HG02678 (cell line): ENCODE measurements at regions not wholly inside any gene's neighbourhood (a gene's known extent, or its start where the extent isn't known, plus 50 kb on each side); places are given as distances from the start of the nearest gene placed in this dataset.
"Not testable (repeated sequence)": the region's sequence is repeated elsewhere in the genome, so short reads cannot be mapped to it uniquely, and the experiment has no call there.

Experiments
- ATAC-seq: cut with Tn5 transposase; IDR thresholded peaks from one replicate; pipeline ENCODE4 v1.9.1; 2021; ENCODE audit warnings: mild to moderate bottlenecking, moderate library complexity; ENCODE audit not compliant: unreplicated experiment

- no peak for ATAC-seq
Observed at GRCh38 chr14:66315548-66315947, 170.6 kb upstream of the CCDC196 start.

GRCh38 chr14:66322564-66322963, 163.6 kb upstream of the CCDC196 start:
- ATAC-seq: no peak

DNA sequence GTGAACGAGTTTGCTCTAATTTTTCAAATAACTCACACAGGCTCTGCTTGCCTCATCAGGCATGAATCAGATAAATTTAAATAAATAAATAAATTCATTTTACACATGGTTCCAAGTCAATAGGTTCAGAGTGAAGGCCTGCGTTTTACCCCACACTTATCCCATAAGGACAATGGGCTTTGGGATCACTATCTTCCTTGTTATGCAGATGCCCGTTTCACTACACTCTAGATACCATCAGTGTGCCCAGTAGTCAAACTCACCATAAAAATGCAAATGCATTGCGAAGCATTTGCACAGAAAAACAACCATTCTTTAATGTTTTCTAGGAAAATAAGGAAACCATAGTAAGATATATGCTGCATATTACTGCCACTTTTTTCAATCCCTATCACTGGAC, 155.9 kb upstream of the CCDC196 start:
- ATAC-seq: no peak

DNA sequence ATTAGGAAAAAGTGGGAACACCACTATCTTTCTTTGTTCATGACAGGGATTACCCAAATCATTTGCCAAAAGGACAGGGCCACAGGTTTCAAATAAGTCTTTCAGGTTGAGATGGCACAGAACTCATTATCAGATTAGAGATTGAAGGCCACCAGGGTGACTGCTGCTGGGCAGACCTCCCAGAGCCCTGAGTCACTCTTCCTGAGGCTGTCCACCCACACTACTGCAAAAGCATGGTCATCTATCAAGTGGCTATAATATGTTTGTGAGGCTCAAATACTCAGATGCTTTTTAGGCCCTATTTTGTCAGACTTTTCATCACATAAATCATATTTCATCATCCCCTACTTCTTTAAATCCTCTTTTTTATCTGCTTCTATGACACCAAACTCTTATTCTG, 155.3 kb upstream of the CCDC196 start:
- ATAC-seq: no peak

DNA sequence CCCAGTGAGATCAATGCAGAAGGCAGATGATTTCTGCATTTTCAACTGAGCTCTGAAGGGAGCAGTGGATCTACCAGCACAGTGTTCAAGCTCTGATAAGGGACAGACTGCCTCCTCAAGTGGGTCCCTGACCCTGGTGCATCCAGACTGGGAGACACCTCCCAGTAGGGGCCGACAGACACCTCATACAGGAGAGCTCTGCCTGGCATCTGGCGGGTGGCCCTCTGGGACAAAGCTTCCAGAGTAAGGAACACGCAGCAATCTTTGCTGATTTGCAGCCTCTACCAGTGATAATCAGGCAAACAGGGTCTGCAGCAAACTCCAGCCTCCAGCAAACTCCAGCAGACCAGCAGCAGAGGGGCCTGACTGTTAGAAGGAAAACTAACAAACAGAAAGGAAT, 152.9 kb upstream of the CCDC196 start:
- not testable (repeated sequence) for ATAC-seq

DNA sequence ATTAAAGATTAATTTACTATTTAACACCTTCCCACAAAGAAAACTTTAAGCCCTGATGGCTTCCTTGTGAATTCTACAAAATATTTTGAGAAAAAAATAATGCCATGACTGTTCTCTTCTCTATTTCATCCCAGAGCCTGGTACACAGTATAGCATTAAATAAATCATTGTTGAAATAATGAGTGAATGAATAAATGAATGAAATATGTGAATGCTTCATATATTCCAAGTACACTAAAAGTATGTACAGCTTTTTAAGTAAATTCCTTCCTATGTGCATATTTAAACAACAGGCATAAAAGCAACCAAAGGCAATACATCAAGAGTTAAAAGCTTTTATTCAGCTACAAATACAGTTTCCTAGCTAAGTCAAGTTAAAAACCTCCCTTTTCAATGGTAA, 144.9 kb upstream of the CCDC196 start:
- ATAC-seq: no peak

DNA sequence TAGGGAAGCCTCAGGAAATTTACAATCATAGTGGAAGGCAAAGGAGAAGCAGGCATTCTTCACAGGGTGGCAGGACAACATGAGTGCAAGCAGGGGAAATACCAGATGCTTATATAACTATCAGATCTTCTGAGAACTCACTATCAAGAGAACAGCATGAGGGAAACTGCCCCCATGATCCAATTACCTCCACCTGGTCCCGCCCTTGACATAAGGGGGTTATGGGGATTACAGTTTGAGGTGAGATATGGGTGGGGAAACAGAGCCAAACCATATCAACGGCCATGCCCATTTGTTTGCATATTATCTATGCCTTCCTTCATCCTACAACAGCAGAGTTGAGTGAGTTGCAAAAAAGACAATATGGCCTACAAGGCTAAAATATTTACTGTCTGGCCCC, 140.2 kb upstream of the CCDC196 start:
- no peak for ATAC-seq

- no peak for ATAC-seq
Observed at GRCh38 chr14:66351310-66351709, 134.9 kb upstream of the CCDC196 start.

DNA sequence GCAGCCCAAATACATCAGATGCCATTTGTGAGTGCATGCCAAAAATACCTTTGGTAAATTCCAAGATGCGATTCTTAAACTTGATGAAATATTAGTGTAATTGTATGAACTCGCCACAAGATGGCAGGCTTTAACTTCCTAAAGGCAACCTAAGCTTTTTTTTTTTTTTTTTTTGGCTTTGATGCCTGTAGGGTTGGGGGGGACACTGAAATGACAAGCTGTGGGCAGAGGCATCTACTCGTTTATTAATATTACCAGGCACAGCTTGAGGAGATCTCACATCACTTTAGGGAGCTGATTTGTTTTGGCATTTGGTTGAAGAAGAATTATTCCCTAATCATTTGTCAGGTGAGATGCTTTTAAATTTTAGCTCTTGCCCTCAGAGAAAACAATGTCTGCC, 126.7 kb upstream of the CCDC196 start:
- no peak for ATAC-seq

DNA sequence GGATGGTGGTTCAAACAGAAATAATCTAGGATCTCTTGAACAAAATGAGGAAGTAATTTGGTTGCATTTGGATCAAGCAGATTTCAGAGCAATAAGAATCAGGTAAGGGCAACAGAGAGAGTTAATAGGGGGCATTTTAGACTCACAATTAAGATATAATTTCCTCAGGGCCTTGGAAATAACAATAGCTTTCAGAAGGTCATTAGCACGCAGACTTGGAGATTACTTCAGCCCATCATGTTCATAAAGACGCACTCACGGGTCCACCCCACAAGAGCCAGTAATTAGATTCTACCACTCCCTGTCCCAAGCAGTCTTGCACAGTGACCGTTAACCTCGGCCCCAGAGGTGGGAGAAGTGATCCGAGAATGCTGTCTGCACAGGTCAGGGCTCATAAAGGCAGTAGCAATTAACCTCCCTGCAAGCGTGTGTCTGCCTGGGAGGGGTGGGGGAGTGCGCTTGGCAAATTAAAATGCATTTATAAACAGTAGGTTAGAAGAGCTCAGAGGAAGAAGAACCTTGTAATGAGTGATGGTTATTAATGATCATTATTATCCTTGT, 125.7 kb upstream of the CCDC196 start:
- no peak for ATAC-seq

GRCh38 chr14:66361013-66361412, 125.2 kb upstream of the CCDC196 start:
- no peak for ATAC-seq

DNA sequence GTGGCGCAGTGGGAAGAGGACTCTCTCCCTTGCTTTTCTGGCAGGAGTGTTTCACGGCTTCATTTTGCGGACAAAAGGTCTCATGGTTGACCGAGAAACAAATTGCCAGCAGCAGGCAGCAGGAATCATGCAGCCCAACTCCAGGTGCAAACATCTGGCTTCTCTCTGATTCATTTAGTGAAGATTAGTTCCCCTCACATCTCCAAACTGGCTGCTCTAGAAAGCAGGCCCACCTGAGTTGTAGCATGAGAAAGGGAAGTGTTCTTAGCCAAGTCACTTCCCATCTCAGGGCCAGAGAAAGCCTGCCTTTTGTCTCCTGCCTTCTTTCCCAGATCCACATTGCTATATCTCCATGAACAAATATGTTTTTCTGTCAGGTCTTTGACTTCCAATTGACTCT, 120.8 kb upstream of the CCDC196 start:
- no peak for ATAC-seq

- no peak for ATAC-seq
Observed at GRCh38 chr14:66369157-66369697, 116.9 kb upstream of the CCDC196 start.

DNA sequence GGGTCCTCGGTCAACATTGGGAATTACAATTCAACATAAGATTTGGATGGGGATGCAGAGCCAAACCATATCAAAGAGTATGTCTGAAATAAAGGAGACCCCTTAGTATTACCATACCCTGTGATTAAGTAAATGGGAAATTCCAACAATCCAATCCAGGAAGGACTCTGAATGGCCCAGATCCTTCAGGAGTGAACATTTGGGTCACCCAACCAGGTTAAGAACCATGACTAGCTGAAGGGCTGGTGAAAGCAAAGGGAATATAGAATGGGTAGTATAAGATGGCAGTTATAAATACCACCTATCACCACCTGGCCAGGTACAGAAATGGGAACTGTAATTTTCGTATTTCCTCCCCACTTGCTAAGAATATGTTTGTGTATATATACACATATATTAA, 114.4 kb upstream of the CCDC196 start:
- no peak for ATAC-seq

DNA sequence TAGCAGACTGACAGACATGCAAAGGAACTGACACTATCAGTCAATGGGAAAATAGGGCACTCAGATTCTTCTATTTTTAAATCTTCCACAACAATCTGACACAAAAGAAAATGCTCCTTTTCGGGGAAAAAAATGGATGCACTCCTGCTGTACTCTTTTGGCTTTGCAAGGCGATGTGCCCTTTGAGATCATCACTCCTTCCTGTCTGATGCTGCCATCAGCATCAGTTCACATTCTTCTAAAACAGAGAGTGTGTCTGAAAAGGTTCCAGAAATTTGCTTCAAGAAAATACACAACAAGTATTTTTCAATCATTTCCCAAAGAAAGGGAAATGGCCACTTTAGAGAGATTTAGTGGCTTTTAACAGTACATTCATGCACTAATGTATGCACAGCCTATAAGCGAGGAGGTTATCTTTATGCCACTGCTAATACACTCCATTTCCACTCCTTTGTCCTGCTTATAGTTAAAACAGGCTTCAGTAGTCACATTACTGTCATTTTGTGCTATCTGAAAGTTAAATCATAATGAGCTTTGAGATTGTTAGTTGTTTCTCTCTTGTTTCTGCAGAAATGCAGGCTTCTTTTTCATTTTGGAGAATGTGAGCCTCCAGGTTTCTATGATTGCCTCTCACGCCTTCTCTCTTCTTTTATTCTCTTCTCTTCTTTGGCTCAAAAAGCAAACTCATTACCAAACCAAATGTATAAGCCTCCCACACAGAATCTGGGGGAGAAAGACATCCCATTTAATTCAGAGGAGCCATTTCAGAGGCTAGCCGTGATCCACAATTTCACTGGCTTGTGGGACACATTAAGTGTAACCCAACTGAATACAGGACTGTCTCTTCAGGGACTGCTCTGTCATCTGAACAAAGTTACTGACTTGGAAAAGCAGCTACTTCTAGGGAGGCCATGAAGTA, 110.9 kb upstream of the CCDC196 start:
- ATAC-seq: no peak

- no peak for ATAC-seq
Observed at GRCh38 chr14:66377574-66377973, 108.6 kb upstream of the CCDC196 start.

GRCh38 chr14:66378712-66379505, 107.3 kb upstream of the CCDC196 start:
- no peak for ATAC-seq

DNA sequence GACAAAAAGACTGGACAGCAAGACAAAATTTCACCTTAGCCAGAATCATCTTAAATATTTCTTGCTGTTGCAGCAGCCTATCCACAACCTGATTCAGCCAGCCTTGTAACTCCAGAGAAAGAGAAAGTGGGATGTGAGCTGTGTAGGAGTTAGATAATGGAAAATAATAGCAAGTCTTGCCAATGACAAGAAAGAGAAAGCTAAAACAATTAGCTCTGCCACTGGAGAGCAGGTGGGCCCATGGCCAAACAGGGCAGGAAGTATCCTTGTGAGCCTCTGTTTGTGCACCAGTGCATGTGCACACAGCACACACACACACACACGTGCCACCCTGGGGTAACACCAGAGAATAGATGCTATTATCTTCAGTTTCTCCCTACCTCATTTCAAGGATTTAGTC, 106.0 kb upstream of the CCDC196 start:
- no peak for ATAC-seq

- ATAC-seq: no peak
Observed at GRCh38 chr14:66381755-66382154, 104.4 kb upstream of the CCDC196 start.

DNA sequence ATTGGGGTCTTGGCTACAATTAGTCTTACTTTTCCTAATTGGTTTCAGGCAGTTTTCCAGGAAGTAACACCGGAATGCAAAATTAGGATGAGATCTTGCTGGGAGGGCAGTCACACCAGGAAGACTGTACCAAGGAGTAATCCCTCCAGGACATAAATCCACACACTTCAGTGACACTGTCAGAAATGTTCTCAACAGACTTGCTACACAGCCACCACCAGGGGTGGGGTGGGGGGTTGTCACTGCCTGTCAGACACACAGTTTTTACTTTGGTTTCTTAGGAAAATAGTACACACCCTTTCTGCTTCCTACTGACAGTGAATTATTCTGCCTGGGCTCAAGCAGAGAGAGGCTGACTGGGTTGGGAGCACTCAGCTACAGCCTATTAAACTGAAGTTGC, 102.9 kb upstream of the CCDC196 start:
- ATAC-seq: no peak

DNA sequence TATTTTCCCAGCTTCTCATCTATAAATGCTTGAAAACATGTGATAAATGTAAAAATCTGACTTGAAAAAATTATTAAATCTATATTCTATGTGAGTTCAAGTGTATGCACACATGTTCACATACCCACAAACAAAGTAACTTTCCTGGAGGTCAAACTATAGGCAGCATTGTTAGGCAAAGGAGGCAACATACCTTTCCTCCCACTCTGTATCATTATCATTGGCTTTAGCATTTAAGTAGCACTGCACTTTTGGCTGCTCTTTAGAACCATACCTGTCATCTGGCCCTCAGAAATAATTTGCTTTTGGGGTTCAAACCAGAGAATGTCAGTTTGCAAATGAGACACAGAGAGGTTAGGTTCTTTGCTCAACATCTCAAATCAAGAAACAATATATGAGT, 102.4 kb upstream of the CCDC196 start:
- ATAC-seq: no peak

- ATAC-seq: no peak
Observed at GRCh38 chr14:66388516-66388915, 97.7 kb upstream of the CCDC196 start.
